T-helper 9 cell (primary cell): ENCODE measurements at regions not wholly inside any gene's neighbourhood (a gene's known extent, or its start where the extent isn't known, plus 50 kb on each side); places are given as distances from the start of the nearest gene placed in this dataset.
"Not testable (repeated sequence)": the region's sequence is repeated elsewhere in the genome, so short reads cannot be mapped to it uniquely, and the experiment has no call there.

Experiments
- DNase-seq: peaks from one replicate; pipeline ENCODE4 v3.0.0-alpha.2; 2020

DNA sequence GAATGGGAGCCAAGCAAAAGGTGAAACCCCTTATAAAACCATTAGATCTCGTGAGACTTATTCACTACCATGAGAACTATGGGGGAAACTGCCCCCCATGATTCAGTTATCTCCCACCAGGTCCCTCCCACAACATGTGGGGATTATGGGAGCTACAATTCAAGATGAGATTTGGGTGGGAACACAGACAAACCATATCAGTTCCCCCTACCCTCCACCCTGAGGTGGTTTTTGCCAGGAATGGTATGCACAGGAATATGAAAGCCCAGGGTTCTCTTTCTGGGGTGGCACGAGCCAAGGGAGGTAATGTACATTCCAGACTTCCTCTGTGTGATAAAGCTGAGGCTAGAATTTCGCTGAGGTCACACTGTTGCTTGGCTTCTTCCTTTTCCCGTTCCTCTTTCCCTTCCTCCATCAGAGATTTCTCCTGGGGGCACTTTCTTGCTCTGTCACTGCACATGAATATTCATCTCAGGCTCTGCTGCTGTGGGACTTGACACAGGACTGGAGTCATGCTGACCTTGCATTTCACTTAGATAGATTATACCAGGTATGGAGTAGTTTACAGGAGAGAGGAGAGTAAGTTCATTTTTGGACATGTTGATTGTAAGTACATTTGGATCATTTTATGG, 347.0 kb upstream of the MTPN start:
- no peak for DNase-seq

DNA sequence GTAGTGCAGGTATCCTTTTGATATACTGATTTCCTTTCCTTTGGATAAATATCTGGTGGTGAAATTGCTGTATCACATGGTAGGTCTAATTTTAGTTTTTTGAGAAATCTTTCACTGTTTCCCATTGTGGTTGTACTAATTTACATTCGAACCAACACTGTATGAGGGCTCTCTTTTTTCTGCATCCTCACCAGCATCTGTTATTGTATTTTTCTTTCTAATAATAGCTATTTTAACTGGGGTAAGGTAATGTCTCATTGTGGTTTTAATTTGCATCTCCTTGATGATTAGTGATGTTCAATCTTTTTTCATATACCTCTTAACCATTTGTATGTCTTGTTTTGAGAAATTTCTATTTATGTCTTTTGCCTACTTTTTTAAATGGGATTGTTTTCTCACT, 335.4 kb upstream of the MTPN start:
- no peak for DNase-seq

DNA sequence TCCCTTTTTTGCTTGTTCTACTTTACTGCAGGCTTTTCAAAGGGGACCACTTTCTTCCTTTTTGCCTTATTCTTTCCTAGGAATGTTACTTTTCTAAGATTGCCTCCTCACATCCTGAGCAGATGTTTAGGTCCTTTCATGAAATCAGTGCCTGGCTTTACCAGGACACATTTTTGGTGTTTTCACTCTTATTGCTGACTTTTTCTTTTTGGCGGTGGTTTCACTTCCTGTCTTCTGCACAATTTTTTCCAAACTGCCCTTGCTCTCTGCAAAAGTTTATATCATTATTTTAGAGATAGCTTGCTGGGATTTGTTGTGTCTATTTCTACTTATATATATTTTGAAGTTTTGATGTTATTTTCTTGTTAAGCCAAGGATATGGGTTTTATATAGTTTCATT, 332.2 kb upstream of the MTPN start:
- DNase-seq: no peak

DNA sequence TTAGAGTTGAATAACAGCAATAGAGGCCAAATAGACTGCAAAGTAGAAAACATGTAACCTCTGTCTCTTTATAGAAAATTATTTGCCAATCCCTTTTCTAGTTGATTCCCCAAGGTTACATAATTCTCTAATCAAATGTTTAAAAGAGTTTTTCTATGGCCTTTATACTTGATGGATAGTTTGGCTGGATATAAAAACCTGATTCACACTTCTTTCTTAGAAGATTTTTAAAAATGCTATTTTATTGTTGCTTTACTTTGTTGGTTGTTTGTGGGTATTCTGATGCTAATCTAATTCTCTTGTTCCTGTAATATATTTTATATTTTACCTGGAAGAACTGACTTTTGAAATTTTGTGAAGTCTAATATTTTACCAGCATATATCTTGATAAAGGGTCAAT, 331.1 kb upstream of the MTPN start:
- no peak for DNase-seq

DNA sequence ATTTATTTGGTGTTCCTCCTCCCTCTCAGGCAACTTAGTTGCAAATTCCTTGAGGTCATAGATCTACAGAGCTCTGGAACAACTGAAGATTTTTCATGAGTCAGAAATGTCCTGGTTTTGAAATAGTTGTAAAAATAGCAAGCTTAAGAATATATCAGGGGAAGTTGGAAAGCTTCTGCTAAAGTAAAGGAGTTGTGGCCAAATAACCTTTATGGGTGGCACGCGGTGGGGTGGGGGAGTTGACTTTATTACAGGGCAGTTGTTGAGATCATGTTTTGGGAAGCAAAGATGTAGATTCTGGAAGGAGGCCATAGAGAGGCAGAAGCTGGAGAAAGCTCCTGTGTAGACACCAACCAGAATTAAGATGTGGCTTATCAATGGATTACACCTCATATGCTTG, 326.0 kb upstream of the MTPN start:
- DNase-seq: no peak

DNA sequence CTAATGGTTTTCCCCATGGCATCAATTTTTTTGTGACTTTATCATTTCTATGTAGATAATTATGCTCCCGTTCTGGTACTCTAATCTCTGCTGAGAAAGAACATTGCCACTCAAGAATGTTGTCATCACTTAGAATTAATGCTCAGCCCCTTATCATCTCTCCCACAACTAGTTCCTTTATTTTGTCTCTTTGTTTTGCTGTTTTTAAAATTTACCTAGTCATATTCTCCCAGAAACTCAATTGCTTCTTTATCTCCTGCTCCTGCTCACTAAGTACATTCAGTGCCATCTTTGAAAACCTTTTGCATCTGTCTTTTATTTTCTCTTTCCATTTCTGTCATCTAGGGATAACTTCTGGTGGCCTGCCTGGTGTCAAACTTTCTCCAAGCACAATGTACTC, 324.9 kb upstream of the MTPN start:
- no peak for DNase-seq

DNA sequence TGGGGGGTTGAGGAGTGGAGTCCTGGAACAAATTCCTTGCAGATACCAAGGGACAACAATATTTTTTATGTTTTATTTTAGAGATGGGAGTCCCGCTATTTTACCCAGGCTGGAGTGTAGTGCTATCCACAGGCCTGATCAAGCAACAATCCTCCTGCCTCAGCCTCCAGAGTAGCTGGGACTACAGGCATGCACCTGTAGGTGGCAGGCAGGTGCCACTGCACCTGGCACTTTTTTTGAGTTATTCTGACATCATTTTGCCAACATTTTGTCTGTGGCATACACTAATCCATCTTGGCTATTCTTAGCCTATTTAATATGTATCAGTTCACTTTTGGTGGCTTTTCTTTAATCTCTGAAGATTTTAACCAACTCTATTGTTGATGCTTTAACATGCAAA, 317.8 kb upstream of the MTPN start:
- DNase-seq: no peak

DNA sequence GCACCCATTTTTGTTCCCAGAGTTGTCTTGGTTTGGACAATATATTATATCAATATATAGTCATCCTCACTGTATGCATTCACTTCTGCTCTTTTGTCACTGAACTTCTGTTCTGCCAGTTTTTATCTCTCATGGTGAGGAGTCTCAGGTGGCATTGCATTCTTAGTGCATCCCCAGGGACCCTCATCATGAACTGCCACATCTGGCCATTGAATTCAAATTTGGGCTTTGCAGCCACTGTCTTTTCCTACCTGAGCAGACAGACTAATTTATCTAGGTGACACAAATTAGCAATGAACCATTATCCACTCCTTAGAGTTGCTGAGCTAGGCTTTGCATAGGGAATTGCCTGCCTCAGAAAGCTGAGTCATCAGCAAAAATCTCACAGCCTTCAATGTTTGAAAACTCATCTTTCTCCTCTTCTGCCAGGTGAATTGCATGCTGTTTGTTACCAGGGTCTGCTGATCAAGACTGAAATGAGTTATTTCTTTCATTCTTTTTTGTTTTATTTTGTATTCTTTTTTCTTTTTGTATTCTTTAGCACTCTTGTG, 316.8 kb upstream of the MTPN start:
- DNase-seq: no peak

DNA sequence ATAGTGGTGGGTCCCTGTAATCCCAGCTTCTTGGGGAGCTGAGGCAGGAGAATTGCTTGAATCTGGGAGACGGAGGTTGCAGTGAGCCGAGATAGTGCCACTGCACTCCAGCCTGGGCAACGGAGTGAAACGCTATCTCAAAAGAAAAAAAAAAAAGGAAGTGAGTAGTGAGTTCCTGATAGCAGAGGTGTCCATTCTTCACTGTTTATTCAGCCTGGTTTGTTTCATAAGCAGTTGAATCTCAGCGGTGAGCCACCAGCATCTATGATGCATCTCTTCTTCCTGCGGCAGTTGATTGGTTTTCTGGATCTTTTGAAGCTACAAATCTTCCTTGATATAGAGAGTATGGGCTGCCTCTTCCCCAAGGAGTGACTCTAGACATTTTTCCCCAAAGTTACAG, 316.1 kb upstream of the MTPN start:
- no peak for DNase-seq

DNA sequence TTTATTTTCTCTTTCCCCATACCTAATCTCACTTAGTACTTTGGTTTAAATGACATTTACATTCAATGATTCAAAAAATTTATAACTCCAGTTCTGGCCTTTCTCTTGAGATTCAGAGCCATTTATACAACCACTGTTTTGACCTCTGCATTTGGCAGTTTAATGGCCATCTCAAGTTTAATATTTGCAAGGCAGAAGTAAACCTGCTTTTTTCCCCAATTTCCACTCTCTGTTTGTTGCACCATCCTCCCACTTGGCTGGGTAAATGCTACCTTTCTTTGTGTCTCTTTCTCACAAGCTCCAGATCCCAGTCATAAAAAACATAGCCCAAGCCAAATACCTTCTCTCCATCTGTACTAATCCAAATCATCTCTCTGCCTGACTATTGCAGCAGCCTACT, 315.2 kb upstream of the MTPN start:
- DNase-seq: no peak

DNA sequence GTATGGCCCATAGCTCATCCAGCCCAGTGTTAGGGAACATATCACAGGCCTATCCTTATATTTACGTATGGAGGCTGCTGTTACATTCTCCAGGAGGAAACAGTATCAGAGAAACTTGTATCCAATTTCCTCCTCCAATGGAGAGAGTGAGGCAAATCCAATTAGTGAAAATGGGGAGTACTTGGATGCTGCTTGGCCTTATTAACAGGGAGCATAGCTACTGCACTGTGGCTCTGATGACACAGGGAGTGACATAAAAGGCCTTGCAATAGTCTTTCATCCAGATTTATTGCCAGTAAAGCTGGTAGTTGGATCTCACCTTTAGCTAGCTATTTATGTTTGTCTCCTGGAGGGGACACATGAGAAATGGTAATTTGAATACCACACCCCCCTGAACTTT, 313.2 kb upstream of the MTPN start:
- no peak for DNase-seq

DNA sequence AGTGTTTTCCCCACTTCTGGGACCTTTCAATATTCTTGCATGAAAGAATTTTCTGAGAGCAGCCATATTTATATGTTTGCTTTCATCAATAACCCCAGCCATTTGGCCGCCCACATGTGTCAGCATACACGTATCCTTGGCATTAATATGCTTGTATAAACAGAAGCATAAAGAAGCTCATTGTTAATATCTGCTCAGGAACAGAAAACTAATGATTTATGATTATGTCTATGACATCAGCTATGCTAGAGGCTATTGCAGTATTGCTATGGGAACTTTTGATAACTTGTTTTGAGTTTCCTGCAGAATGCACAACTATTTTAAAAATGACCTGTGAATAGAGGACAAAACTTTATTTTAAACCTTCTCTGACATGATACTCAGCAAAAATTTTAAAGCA, 300.9 kb upstream of the MTPN start:
- DNase-seq: no peak

DNA sequence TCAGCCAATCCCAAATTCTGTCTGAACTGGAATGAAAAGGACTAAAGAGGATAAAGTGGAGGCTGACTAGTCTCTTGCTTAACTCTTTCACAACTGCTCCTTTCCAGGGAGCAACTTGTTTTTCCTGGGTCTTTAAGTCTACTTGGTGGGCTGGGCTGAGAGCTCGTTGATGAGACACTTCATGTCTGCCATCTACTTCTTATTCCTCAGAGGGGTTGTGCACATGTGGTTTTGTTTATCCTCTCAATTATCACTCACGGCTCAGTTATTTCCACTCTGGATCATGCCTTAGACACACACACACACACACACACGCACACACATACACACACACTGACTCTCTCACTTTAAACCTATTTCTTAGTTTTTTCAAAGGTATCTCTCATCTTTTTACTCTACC, 298.6 kb upstream of the MTPN start:
- DNase-seq: no peak

DNA sequence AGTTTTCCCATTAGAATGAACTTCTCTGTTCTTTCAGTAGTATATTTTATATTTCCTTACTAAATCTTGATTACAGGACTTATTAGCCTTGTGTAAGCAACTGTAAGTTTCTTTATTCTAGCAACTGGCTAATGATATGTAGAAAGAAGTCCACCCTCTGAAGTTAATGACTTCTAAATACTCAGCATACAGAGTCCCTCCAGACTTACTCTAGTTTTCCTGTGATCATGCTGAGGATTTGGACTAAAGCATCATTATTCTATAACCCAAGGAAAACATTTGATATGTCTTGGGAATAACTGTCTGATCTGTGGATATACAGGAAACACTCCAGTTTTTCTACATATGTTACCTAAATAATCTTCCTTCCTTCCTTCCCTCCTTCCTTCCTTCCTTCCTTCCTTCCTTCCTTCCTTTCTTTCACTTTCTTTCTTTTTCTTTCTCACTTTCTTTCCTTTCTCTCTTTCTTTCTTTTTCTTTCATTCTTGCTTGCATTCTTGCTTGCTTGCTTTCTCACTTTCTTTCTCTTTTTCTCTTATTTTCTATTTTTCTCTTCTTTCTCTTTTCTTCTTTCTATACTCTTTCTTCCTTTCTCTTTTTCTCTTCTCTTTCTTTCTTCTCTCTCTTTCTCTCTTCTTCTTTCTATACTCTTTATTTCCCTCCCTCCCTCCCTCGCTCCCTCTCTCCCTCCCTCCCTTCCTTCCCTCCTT, 297.6 kb upstream of the MTPN start:
- no peak for DNase-seq

DNA sequence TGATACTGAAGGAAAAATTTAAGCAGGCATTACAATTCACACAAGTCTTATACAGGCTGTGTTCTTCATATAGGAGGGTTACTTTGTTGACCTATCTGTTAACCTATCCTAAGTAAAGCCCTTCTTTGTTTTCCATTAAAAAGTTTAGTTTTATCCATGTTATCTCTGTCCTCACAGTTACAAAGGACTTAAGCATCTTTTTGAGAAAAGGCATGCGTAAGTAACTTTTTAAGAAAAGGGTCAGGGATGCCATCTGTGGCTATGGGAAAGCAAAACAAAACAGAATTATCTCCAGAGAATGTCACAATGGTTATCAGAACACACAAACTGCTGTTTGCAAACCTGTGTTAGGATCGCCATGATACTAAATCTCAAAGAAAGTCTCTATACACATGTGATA, 295.8 kb upstream of the MTPN start:
- no peak for DNase-seq

DNA sequence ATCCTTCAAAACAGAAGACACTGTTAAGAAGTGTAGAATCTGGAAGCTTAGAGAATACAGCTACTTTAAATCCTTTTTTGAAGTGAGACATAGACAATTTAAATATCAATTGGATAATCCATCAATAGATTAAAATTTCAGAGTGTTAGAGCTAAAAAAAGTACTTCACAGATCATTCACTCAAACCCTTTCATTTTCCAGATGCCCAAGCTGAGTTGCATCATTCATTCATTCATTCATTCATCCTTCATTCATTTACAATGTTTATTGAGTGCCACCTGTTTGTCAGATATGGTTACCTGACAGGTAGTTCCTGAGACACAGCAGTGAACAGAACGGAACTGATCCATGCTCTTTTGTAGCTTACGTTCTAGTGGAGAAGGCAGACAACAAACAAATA, 290.7 kb upstream of the MTPN start:
- no peak for DNase-seq

DNA sequence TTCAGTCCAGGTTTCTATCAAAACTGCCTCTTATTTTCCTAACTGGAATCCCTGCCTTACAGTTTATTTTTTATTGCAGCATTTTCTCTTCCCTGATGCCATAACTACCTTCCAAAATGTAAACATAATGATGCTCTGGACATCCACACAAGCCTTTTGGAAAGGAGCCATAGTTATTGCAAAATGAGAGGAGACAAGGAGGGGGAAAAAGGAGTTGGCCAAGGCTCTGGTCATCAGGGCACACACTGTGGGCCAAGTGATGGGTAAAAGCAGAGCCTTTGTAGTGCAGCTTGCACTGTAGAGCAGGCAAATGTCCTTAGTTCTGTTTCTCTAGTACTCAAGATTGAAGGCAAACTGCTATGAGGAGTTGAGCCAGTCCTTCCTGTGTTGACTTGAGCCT, 289.3 kb upstream of the MTPN start:
- no peak for DNase-seq

DNA sequence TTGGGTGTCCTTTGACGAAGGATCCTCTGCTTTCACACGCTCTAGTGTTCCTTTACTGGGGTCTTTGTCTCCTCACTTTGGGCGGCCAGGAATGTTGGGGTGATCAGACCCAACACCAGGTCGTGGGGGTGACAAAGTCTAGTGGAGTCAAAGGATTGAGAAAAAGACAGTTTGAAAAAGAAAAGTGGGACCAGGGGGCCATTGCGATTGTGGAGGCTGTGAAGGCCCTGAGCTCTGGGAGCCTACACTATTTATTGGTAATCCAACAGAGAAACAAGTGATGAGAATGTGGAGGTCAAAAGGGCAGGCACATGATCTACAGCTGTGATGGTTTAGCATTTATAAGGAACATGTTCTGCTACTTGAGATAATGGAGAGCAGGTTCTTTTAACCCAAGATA, 287.1 kb upstream of the MTPN start:
- DNase-seq: not testable (repeated sequence)

DNA sequence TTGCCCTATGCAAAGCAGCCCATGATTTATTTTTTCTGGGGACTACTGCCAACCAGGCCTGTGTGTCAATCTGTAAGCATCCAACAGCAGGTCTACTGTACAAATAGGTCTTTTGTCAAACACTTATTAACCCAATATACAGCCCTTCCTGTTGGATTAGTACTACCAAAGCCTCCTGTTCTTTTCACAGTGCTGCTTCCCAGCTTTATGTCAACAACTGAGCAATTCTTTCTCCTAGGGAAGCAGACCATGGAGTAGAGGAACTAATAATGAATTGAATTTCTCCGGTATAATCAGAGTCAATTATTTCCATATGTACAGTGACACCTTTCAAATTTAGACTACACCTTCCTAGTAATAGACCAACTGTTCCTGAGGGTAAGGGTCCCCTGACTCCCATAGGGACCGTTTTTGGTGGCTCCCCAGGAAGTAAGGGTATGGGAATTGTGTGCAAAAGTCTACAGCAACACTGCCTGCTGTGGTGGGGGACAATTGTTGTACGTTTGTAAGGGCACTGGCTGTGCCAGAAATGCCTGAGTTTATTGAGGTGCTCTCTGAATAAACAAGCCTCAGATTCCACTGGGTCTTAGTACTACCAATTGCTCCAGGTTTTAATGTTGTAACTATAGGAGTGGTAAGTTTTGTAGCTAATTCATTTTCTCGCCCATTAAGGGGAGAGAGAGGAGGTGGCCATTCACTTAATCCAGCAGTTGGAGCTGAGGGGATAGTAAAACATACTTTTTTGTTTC, 286.1 kb upstream of the MTPN start:
- DNase-seq: not testable (repeated sequence)

DNA sequence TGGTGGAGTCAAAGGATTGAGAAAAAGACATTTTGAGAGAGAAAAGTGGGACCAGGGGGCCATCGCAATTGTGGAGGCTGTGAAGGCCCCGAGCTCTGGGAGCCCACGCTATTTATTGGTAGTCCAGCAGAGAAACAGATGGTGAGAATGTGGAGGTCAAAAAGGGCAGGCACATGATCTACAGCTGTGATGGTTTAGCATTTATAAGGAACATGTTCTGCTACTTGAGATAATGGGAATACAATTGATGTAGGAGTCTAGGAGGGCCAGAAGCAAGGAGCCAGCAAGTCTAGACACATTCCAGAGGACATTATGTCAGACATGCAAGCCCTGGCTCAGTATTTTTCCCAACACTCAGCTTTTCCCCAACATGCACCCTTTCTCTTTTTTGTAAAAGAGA, 283.4 kb upstream of the MTPN start:
- not testable (repeated sequence) for DNase-seq

DNA sequence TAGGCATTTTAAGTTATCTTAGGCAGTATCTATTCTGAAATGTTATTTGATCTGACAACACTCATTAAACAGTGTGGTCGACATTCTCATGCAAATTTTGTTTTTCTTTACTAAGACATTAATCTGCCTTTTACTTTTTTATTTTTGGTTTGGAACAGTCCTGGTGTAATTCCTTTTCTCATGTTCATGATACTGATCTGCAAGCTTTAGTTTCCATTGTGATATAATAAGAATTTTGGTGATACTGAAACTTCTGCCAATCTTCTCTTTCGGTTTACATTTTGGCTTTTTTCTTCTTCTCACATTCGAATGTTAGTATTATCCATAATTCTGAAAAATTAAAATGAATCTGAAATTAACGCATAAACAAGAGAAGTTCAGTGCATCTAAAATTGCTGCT, 281.9 kb upstream of the MTPN start:
- no peak for DNase-seq

DNA sequence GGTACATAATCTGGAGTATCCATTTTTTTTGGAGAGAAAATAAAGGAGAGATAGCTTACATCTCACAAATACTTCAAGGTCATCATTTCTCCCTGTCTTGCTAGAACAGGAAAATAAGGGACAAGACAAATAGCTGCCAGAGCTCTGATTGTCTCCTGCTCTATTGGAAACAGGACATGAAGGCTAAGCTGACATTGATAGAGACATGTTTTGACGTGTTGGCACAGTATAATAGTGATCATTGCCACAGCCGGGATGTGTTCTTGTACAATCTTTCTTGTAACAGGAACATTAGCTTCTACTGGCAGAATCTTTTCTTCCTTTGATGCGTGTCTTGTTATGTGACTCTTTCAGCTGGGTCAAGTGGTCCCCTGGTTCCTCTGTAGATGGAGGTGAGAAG, 279.3 kb upstream of the MTPN start:
- no peak for DNase-seq

DNA sequence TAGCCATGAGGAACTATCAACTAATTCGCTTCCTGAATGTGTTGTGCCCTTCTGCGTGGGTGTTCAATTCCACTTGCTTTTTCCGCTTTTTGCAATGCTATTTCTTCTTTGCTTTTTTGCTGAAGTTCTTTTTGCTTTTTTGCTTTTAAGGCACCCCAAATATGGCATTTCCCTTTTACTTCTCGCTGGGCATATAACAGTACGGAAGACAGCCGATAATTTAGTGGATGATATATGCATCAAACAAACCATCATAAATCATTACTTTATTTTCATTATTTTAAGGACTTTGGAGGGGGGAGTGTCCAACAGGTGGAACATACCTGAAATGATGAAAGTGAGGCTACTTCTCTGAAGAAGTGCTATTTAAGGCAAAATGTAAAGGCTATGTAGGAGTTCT, 277.0 kb upstream of the MTPN start:
- DNase-seq: no peak

DNA sequence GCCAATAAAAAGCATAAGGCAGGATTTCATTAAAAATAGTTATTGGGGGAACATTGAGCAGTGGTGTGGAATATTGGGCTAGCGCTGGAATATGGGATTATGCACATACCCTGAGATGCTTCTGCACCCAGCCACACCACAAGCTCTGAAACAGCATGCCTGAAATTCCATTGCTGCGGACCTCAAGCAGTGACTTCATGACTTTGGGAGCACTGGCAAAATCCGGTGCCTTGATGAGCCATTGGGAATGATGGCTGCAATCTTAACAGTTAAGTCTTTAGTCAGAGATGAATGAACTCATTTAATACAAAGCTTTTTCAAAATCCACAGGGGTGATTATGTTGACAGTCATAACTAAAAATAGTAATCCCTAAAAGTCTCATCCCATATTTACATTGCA, 274.7 kb upstream of the MTPN start:
- no peak for DNase-seq
